Osteocyte (in vitro differentiated cells): ENCODE measurements at regions not wholly inside any gene's neighbourhood (a gene's known extent, or its start where the extent isn't known, plus 50 kb on each side); places are given as distances from the start of the nearest gene placed in this dataset.

Experiments
- DNase-seq: peaks from one replicate; pipeline ENCODE4 v3.0.0; 2021; ENCODE audit warnings: mixed read lengths; ENCODE audit not compliant: unreplicated experiment; ENCODE audit errors: extremely low spot score
- H3K27ac Mint-ChIP-seq: one replicate; pipeline ENCODE4 v1.8.0; 2021; ENCODE audit warnings: mild to moderate bottlenecking, mixed read lengths; ENCODE audit not compliant: unreplicated experiment
- H3K27me3 Mint-ChIP-seq: one replicate; pipeline ENCODE4 v1.8.0; 2021; ENCODE audit warnings: mixed read lengths; ENCODE audit not compliant: unreplicated experiment
- H3K36me3 Mint-ChIP-seq: one replicate; pipeline ENCODE4 v1.8.0; 2021; ENCODE audit warnings: mixed read lengths; ENCODE audit not compliant: unreplicated experiment
- H3K4me1 Mint-ChIP-seq: one replicate; pipeline ENCODE4 v1.8.0; 2021; ENCODE audit warnings: mixed read lengths; ENCODE audit not compliant: unreplicated experiment
- H3K4me3 Mint-ChIP-seq: one replicate; pipeline ENCODE4 v1.8.0; 2021; ENCODE audit warnings: mild to moderate bottlenecking, moderate library complexity, mixed read lengths; ENCODE audit not compliant: unreplicated experiment
- H3K9me3 Mint-ChIP-seq: one replicate; pipeline ENCODE4 v1.8.0; 2021; ENCODE audit warnings: mixed read lengths; ENCODE audit not compliant: unreplicated experiment
- TF ChIP-seq, protein P1 (sequence below): fragments of 200-600 bp; sonication (generic); IDR thresholded peaks from 2 replicates; pipeline ENCODE4 v1.5.0; 2021; ENCODE audit warnings: antibody characterized with exemption, mild to moderate bottlenecking, moderate library complexity

DNA sequence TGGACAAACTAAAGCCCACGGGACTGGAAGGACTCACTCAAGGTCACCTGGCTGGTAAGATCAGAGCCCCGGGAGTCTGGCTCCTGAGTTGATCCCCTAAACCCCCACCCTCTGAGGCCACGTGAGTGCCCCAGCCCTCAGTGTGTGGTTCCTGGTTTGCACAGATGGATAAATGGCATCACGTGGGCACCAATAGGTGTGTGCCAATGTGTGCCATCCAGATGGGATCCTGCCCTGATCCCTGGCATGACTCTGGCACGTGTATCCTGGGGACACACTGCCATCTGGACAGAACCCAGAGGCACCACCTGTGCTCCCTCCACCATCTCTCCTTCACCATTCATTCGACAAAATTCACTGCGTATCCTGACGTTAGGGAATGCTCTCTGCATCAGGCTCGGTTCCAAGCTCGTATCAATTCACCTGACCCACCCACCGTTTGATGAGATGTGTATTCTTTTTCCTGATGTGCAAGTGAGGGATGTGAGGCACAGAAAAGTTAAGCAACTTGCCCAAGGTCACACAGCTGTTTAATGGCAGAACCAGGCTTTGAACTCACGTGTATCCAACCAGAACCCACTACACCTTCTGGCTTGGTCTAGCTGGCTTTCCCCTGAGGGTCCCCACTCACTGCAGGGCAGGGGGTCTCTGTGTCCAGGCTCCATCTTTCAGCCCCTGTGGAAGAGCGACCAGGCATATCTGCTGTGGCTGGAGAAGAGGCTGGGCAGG, 49.8 kb upstream of the PAX7 start:
- H3K27me3 Mint-ChIP-seq: peaks cover 3% of the 10 kb centered on the region
- TF ChIP-seq, protein P1, sequence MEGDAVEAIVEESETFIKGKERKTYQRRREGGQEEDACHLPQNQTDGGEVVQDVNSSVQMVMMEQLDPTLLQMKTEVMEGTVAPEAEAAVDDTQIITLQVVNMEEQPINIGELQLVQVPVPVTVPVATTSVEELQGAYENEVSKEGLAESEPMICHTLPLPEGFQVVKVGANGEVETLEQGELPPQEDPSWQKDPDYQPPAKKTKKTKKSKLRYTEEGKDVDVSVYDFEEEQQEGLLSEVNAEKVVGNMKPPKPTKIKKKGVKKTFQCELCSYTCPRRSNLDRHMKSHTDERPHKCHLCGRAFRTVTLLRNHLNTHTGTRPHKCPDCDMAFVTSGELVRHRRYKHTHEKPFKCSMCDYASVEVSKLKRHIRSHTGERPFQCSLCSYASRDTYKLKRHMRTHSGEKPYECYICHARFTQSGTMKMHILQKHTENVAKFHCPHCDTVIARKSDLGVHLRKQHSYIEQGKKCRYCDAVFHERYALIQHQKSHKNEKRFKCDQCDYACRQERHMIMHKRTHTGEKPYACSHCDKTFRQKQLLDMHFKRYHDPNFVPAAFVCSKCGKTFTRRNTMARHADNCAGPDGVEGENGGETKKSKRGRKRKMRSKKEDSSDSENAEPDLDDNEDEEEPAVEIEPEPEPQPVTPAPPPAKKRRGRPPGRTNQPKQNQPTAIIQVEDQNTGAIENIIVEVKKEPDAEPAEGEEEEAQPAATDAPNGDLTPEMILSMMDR: no peak
- H3K4me1 Mint-ChIP-seq: no peaks in the 10 kb centered on the region
- no peak overlapping the region for H3K27ac Mint-ChIP-seq
- H3K9me3 Mint-ChIP-seq: no peaks in the 10 kb centered on the region
- no peak overlapping the region for H3K4me3 Mint-ChIP-seq
- no peaks in the 10 kb centered on the region for H3K36me3 Mint-ChIP-seq
- no peak for DNase-seq
